Right atrium auricular region (tissue), 2 donors: ENCODE measurements at regions not wholly inside any gene's neighbourhood (a gene's known extent, or its start where the extent isn't known, plus 50 kb on each side); places are given as distances from the start of the nearest gene placed in this dataset.

Source experiments
- DNase-seq: peaks from one replicate; pipeline ENCODE4 v3.0.0-alpha.2; 2019; ENCODE audit warnings: low spot score
- H3K27ac ChIP-seq, 2 donors: fragments of 200-600 bp; sonication (generic); 1 replicate in 1 of 2; 2 replicates in 1 of 2; pipeline ENCODE4 v1.5.1; 2016 to 2019
- H3K27me3 ChIP-seq, 2 donors: fragments of 200-600 bp; sonication (generic); one replicate each; pipeline versions ENCODE4 v1.5.1 to v1.6.0; 2017 to 2019
- H3K36me3 ChIP-seq: fragments of 200-600 bp; sonication (generic); one replicate; pipeline ENCODE4 v1.5.1; 2016
- H3K4me1 ChIP-seq, 2 donors: fragments of 200-600 bp; sonication (generic); one replicate each; pipeline versions ENCODE4 v1.5.1 to v1.6.0; 2017 to 2019
- H3K4me3 ChIP-seq, 2 donors: fragments of 200-600 bp; sonication (generic); 1 replicate in 1 of 2; 2 replicates in 1 of 2; pipeline ENCODE4 v1.5.1; 2017 to 2019; ENCODE audit warnings: mild to moderate bottlenecking in 1 of 2, moderate library complexity in 1 of 2
- H3K9me3 ChIP-seq, 2 donors: fragments of 200-600 bp; sonication (generic); one replicate each; pipeline ENCODE4 v1.5.1; 2019
- TF ChIP-seq, protein P1 (sequence below), 2 donors: fragments of 200-600 bp; sonication (generic); IDR thresholded peaks; one replicate each; pipeline ENCODE4 v1.5.1; 2019; ENCODE audit warnings: antibody characterized with exemption in 2 of 2

GRCh38 chr11:116225236-116225635, 547.6 kb downstream of the BUD13 start:
- no peak for DNase-seq
- no peaks in the 10 kb centered on the region for H3K27me3 ChIP-seq
- no peak overlapping the region for H3K27ac ChIP-seq
- TF ChIP-seq, protein P1, sequence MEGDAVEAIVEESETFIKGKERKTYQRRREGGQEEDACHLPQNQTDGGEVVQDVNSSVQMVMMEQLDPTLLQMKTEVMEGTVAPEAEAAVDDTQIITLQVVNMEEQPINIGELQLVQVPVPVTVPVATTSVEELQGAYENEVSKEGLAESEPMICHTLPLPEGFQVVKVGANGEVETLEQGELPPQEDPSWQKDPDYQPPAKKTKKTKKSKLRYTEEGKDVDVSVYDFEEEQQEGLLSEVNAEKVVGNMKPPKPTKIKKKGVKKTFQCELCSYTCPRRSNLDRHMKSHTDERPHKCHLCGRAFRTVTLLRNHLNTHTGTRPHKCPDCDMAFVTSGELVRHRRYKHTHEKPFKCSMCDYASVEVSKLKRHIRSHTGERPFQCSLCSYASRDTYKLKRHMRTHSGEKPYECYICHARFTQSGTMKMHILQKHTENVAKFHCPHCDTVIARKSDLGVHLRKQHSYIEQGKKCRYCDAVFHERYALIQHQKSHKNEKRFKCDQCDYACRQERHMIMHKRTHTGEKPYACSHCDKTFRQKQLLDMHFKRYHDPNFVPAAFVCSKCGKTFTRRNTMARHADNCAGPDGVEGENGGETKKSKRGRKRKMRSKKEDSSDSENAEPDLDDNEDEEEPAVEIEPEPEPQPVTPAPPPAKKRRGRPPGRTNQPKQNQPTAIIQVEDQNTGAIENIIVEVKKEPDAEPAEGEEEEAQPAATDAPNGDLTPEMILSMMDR (IDR thresholded peaks at IDR 0.05) = no peak
- H3K4me1 ChIP-seq = no peaks in the 10 kb centered on the region
- no peak overlapping the region for H3K4me3 ChIP-seq
- H3K36me3 ChIP-seq = no peaks in the 10 kb centered on the region
- no peaks in the 10 kb centered on the region for H3K9me3 ChIP-seq

GRCh38 chr11:116224889-116225200, 547.9 kb downstream of the BUD13 start:
- H3K9me3 ChIP-seq = no peaks in the 10 kb centered on the region
- no peaks in the 10 kb centered on the region for H3K4me1 ChIP-seq
- DNase-seq = no peak
- H3K27me3 ChIP-seq = no peaks in the 10 kb centered on the region
- H3K27ac ChIP-seq = no peak overlapping the region
- TF ChIP-seq, protein P1 (IDR thresholded peaks at IDR 0.05) = no peak
- no peaks in the 10 kb centered on the region for H3K36me3 ChIP-seq
- H3K4me3 ChIP-seq = no peak overlapping the region

DNA sequence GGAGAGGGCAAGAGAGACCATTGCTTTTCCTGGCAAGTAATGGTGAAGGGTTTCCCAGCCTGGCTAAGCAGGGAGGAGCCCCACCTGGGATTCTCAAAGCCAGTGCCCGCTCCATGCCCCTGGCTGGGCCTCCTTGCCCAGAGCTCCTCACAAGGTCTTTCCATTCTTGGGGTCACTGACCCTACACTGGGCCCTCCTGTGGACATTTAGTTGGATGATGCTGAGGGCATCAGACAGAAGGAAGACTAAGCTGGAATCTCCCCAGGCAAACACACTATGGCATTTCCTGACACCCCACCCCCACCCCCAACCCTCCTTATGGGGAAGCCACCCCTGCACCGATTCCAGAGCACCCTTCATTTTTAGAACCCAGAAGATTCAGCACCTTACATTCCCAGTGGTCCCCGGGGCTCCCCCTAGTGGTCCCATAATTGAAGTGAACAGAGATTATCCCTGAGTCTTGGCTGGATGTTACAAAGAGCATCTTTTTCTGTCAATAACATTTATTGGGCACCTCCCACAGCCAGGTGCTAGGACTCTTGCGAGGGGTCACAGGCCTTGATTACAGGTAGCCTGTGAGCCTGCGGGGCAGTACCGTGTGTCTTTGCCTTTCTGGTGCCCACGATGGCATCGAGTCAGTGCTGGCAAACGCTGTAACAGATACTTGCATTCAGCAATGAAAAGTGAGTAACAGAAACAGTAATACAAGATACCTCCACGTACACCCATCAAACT, 548.5 kb downstream of the BUD13 start:
- H3K27ac ChIP-seq = no peak overlapping the region
- H3K4me1 ChIP-seq = no peaks in the 10 kb centered on the region
- no peaks in the 10 kb centered on the region for H3K36me3 ChIP-seq
- H3K4me3 ChIP-seq = no peak overlapping the region
- no peaks in the 10 kb centered on the region for H3K9me3 ChIP-seq
- TF ChIP-seq, protein P1 (IDR thresholded peaks at IDR 0.05) = peak; percentile 67 to 82
- no peaks in the 10 kb centered on the region for H3K27me3 ChIP-seq
- no peak for DNase-seq

- no peaks in the 10 kb centered on the region for H3K4me1 ChIP-seq
- H3K4me3 ChIP-seq = no peak overlapping the region
- no peaks in the 10 kb centered on the region for H3K27me3 ChIP-seq
- TF ChIP-seq, protein P1 (IDR thresholded peaks at IDR 0.05) = no peak
- H3K9me3 ChIP-seq = no peaks in the 10 kb centered on the region
- no peak for DNase-seq
- no peaks in the 10 kb centered on the region for H3K36me3 ChIP-seq
- no peak overlapping the region for H3K27ac ChIP-seq
Observed at GRCh38 chr11:116221351-116221750, 551.4 kb downstream of the BUD13 start.

GRCh38 chr11:116219171-116219635, 553.6 kb downstream of the BUD13 start:
- Histone ChIP-seq H3K9me3 (no peaks in the 10 kb centered on the region), H3K36me3 (no peaks in the 10 kb centered on the region), H3K27ac (no peak overlapping the region), H3K27me3 (no peaks in the 10 kb centered on the region), H3K4me1 (no peaks in the 10 kb centered on the region), H3K4me3 (no peak overlapping the region)
- TF ChIP-seq, protein P1 (IDR thresholded peaks at IDR 0.05) = no peak
- DNase-seq = no peak

DNA sequence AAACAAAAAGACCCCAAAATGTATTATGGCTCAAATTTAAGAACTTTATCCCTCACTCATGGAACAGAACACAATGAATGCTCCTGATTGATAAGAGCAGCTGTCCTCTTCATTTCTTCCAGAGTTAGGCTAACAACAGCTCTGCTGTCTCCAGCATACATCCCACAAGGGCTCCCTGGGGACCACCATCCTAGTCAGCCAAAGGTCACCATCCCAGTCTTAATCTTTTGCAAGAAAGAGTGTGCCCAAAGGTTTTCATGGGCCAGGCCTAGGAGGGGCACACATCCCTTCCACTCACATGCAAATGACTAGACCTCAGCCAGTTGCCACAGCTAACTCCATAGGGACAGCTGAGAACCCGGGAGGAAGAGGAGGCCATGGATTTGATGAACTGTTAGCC, 555.3 kb downstream of the BUD13 start:
- Histone ChIP-seq H3K27ac (no peak overlapping the region), H3K27me3 (no peaks in the 10 kb centered on the region), H3K9me3 (no peaks in the 10 kb centered on the region), H3K4me1 (no peaks in the 10 kb centered on the region), H3K4me3 (no peak overlapping the region), H3K36me3 (no peaks in the 10 kb centered on the region)
- TF ChIP-seq, protein P1 (IDR thresholded peaks at IDR 0.05) = no peak
- DNase-seq = no peak
